ENCODE measurements at regions not wholly inside any gene's neighbourhood (a gene's known extent, or its start where the extent isn't known, plus 50 kb on each side); places are given as distances from the start of the nearest gene placed in this dataset.

DNA sequence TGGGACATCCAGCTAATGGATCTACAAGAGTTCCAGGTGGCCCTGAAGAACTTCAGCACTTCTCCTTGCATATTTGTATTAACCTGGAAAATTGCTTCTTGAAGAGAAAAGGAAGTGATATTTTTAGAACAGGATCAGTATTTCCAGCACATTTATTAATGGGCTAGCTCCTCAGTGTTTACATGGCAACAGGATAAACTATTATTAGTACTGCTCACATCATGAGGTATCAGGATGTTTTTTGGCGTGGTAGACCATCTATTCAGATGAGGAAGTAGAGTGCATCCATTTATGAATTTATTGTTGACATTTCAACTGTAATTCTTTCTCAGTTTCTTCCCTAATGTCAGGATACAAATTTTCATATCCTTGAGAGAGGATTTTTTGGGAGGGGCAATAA, 144.4 kb downstream of the KCNRG start:
- Histone ChIP-seq H2AK5ac (ENCODE audit: insufficient read length, low read length) (no peak overlapping the region), H3K27ac (ENCODE audit: insufficient read length, low read depth, low read length) (no peak overlapping the region), H2BK20ac (ENCODE audit: low read depth, low read length, poor library complexity, severe bottlenecking) (no peak overlapping the region), H3K14ac (ENCODE audit: insufficient read depth, low read length) (no peak overlapping the region), H3K9ac (ENCODE audit: extremely low read depth, insufficient read length, low read length) (no peak overlapping the region), H2BK120ac (ENCODE audit: low read depth, low read length, poor library complexity, severe bottlenecking) (no peak overlapping the region), H3K56ac (ENCODE audit: insufficient read length, low read depth, low read length) (no peak overlapping the region), H4K8ac (replicated peaks; ENCODE audit: insufficient read length, low read depth, low read length) (no peak overlapping the region), H3K4me2 (ENCODE audit: insufficient read depth, insufficient read length, low read length) (no peak overlapping the region), H2AFZ (ENCODE audit: low read length) (no peak overlapping the region), H3K23me2 (ENCODE audit: insufficient read length, low read depth, low read length, poor library complexity, severe bottlenecking) (no peaks in the 10 kb centered on the region), H3K23ac (ENCODE audit: insufficient read length, low read depth, low read length) (no peak overlapping the region), H2BK5ac (ENCODE audit: insufficient read length, low read length) (no peak overlapping the region), H2BK12ac (ENCODE audit: insufficient read length, low read depth, low read length) (no peak overlapping the region), H3K27me3 (ENCODE audit: insufficient read depth, low read length) (no peaks in the 10 kb centered on the region), H4K91ac (ENCODE audit: insufficient read length, low read depth, low read length) (no peak overlapping the region), H4K20me1 (ENCODE audit: control insufficient read depth, insufficient read depth, insufficient read length) (no peaks in the 10 kb centered on the region), H3K4ac (ENCODE audit: low read depth, low read length) (no peak overlapping the region), H3K18ac (ENCODE audit: insufficient read length, low read depth, low read length) (no peak overlapping the region), H3K4me1 (ENCODE audit: insufficient read depth, low read length) (peaks cover 6% of the 10 kb centered on the region; the same call in 1 of the 2 replicates), H3K79me2 (ENCODE audit: insufficient read depth, low read length) (no peaks in the 10 kb centered on the region), H2BK15ac (ENCODE audit: low read depth, low read length) (no peak overlapping the region), H4K5ac (ENCODE audit: insufficient read length, low read depth, low read length) (no peak overlapping the region), H3K79me1 (ENCODE audit: insufficient read depth, low read depth, low read length, poor library complexity, severe bottlenecking) (no peaks in the 10 kb centered on the region), H3T11ph (ENCODE audit: low read length) (no peak overlapping the region), H3K9me3 (ENCODE audit: control insufficient read depth, low read depth, low read length) (no peaks in the 10 kb centered on the region)
- no peak for DNase-seq
- Mint-ChIP-seq H3K9me3 (0 out of 5 replicates have a peak, but pooled peaks cover 0 to 2% of the 10 kb centered on the region in 2 experiments), H3K4me1 (peaks cover 15 to 21% of the 10 kb centered on the region in 2 experiments), H3K36me3 (ENCODE audit: insufficient read depth in 1 of 3, low read depth in 3 of 3) (no peaks in the 10 kb centered on the region), H3K27me3 (ENCODE audit: low read depth) (peaks cover 4% of the 10 kb centered on the region; the same call in 1 of the 2 replicates), H3K4me3 (no peak overlapping the region), H3K27ac (no peak overlapping the region)
- TF ChIP-seq, protein P1, sequence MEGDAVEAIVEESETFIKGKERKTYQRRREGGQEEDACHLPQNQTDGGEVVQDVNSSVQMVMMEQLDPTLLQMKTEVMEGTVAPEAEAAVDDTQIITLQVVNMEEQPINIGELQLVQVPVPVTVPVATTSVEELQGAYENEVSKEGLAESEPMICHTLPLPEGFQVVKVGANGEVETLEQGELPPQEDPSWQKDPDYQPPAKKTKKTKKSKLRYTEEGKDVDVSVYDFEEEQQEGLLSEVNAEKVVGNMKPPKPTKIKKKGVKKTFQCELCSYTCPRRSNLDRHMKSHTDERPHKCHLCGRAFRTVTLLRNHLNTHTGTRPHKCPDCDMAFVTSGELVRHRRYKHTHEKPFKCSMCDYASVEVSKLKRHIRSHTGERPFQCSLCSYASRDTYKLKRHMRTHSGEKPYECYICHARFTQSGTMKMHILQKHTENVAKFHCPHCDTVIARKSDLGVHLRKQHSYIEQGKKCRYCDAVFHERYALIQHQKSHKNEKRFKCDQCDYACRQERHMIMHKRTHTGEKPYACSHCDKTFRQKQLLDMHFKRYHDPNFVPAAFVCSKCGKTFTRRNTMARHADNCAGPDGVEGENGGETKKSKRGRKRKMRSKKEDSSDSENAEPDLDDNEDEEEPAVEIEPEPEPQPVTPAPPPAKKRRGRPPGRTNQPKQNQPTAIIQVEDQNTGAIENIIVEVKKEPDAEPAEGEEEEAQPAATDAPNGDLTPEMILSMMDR (conservative IDR thresholded peaks at IDR 0.05) = no peak
- no CpG with 5 or more reads among the region's 1 CpG for WGBS (ENCODE audit: extremely low coverage, insufficient read length, low lambda C conversion rate)

Measured in H9 (cell line).